Suprapubic skin (tissue), 4 donors: ENCODE measurements at regions not wholly inside any gene's neighbourhood (a gene's known extent, or its start where the extent isn't known, plus 50 kb on each side); places are given as distances from the start of the nearest gene placed in this dataset.

Experiments
- DNase-seq, 2 donors: peaks; one replicate each; pipeline ENCODE4 v3.0.0-alpha.2; 2019; ENCODE audit warnings: low spot score in 2 of 2
- H3K27ac ChIP-seq: fragments of 200-600 bp; sonication (generic); one replicate; pipeline ENCODE4 v1.5.1; 2019
- H3K27me3 ChIP-seq: fragments of 200-600 bp; sonication (generic); one replicate; pipeline ENCODE4 v1.5.1; 2019
- H3K36me3 ChIP-seq: fragments of 200-600 bp; sonication (generic); one replicate; pipeline ENCODE4 v1.5.1; 2019
- H3K4me1 ChIP-seq: fragments of 200-600 bp; sonication (generic); one replicate; pipeline ENCODE4 v1.5.1; 2019
- H3K4me3 ChIP-seq: fragments of 200-600 bp; sonication (generic); one replicate; pipeline ENCODE4 v1.5.1; 2019; ENCODE audit warnings: mild to moderate bottlenecking
- H3K9me3 ChIP-seq: fragments of 200-600 bp; sonication (generic); one replicate; pipeline ENCODE4 v1.5.1; 2019
- CTCF ChIP-seq, 2 donors: fragments of 200-600 bp in 1 of 2; fragments of 450-650 bp in 1 of 2; sonication (generic) in 1 of 2; IDR thresholded peaks; one replicate each; pipeline ENCODE4 v1.5.1; 2016 to 2019; ENCODE audit warnings: antibody characterized with exemption in 2 of 2, mild to moderate bottlenecking in 1 of 2, moderate library complexity in 1 of 2
- EP300 ChIP-seq: sonication (generic); formaldehyde crosslinking; IDR thresholded peaks from one replicate; pipeline ENCODE4 v1.6.1; 2017; ENCODE audit warnings: antibody characterized with exemption
- POLR2A ChIP-seq, 2 donors: fragments of 450-650 bp; IDR thresholded peaks; one replicate each; pipeline ENCODE4 v1.6.1; 2017; ENCODE audit warnings: antibody characterized with exemption in 2 of 2, mild to moderate bottlenecking in 2 of 2, moderate library complexity in 2 of 2
- POLR2AphosphoS5 ChIP-seq, 3 donors: sonication (generic); formaldehyde crosslinking; IDR thresholded peaks; one replicate each; pipeline ENCODE4 v1.6.1; 2017; ENCODE audit warnings: antibody characterized with exemption in 3 of 3
- WGBS: methylation state at CpG from one replicate; pipeline ENCODE4 v1.1.5; 2018; 5-methylcytosine and 5-hydroxymethylcytosine counted together

GRCh38 chr21:36211660-36212512 lies 55.3 kb downstream of the DOP1B start:
- TF ChIP-seq CTCF (IDR thresholded peaks at IDR 0.05) (no peak), POLR2AphosphoS5 (IDR thresholded peaks at IDR 0.05) (no peak), POLR2A (IDR thresholded peaks at IDR 0.05) (no peak), EP300 (no peak)
- H3K27ac ChIP-seq: no peak overlapping the region
- no peak overlapping the region for H3K4me3 ChIP-seq
- peaks cover 37% of the 10 kb centered on the region for H3K36me3 ChIP-seq
- DNase-seq: no peak
- no peaks in the 10 kb centered on the region for H3K27me3 ChIP-seq
- WGBS: 97% methylated on average over 9 of the region's 9 CpGs
- H3K4me1 ChIP-seq: peaks cover 6% of the 10 kb centered on the region
- H3K9me3 ChIP-seq: no peaks in the 10 kb centered on the region

- Histone ChIP-seq H3K27me3 (no peaks in the 10 kb centered on the region), H3K9me3 (no peaks in the 10 kb centered on the region), H3K27ac (no peak overlapping the region), H3K36me3 (peaks cover 43% of the 10 kb centered on the region), H3K4me1 (peaks cover 6% of the 10 kb centered on the region), H3K4me3 (no peak overlapping the region)
- no peak for DNase-seq
- WGBS: 92% methylated on average over 5 of the region's 5 CpGs
- TF ChIP-seq CTCF (IDR thresholded peaks at IDR 0.05): no peak
- TF ChIP-seq POLR2A (IDR thresholded peaks at IDR 0.05): no peak
- no peak for TF ChIP-seq POLR2AphosphoS5 (IDR thresholded peaks at IDR 0.05)
- no peak for TF ChIP-seq EP300
Observed at GRCh38 chr21:36212513-36212780, 55.8 kb downstream of the DOP1B start.

- Histone ChIP-seq H3K36me3 (peaks cover 56% of the 10 kb centered on the region), H3K4me3 (no peak overlapping the region), H3K9me3 (no peaks in the 10 kb centered on the region), H3K4me1 (peaks cover 3% of the 10 kb centered on the region), H3K27me3 (no peaks in the 10 kb centered on the region), H3K27ac (no peak overlapping the region)
- TF ChIP-seq CTCF (IDR thresholded peaks at IDR 0.05) (no peak), EP300 (no peak)
- 98% methylated on average over 3 of the region's 3 CpGs for WGBS
- no peak for DNase-seq
Observed at GRCh38 chr21:36214561-36214960, 57.9 kb downstream of the DOP1B start.

- H3K27me3 ChIP-seq: no peaks in the 10 kb centered on the region
- peaks cover 71% of the 10 kb centered on the region for H3K36me3 ChIP-seq
- 65% methylated on average over 4 of the region's 4 CpGs for WGBS
- no peak for DNase-seq
- H3K27ac ChIP-seq: no peak overlapping the region
- no peaks in the 10 kb centered on the region for H3K4me1 ChIP-seq
- no peak overlapping the region for H3K4me3 ChIP-seq
- H3K9me3 ChIP-seq: no peaks in the 10 kb centered on the region
- TF ChIP-seq CTCF (IDR thresholded peaks at IDR 0.05) (no peak), POLR2AphosphoS5 (IDR thresholded peaks at IDR 0.05) (no peak), EP300 (no peak), POLR2A (IDR thresholded peaks at IDR 0.05) (no peak)
Observed at GRCh38 chr21:36217743-36218142, 61.1 kb downstream of the DOP1B start.

GRCh38 chr21:36218691-36219090 lies 62.1 kb downstream of the DOP1B start:
- H3K4me1 ChIP-seq: no peaks in the 10 kb centered on the region
- no peaks in the 10 kb centered on the region for H3K9me3 ChIP-seq
- peaks cover 68% of the 10 kb centered on the region for H3K36me3 ChIP-seq
- H3K4me3 ChIP-seq: no peak overlapping the region
- no peak for DNase-seq
- 92% methylated on average over 6 of the region's 6 CpGs for WGBS
- TF ChIP-seq POLR2A (IDR thresholded peaks at IDR 0.05): no peak
- TF ChIP-seq POLR2AphosphoS5 (IDR thresholded peaks at IDR 0.05): no peak
- no peak for TF ChIP-seq CTCF (IDR thresholded peaks at IDR 0.05)
- H3K27ac ChIP-seq: no peak overlapping the region
- no peaks in the 10 kb centered on the region for H3K27me3 ChIP-seq
